HG03159 (cell line): ENCODE measurements at regions not wholly inside any gene's neighbourhood (a gene's known extent, or its start where the extent isn't known, plus 50 kb on each side); places are given as distances from the start of the nearest gene placed in this dataset.

ENCODE experiments used
- ATAC-seq: cut with Tn5 transposase; IDR thresholded peaks from one replicate; pipeline ENCODE4 v1.9.1; 2021; ENCODE audit warnings: mild to moderate bottlenecking, moderate library complexity; ENCODE audit not compliant: unreplicated experiment

GRCh38 chr18:52002600-52002999 is 337.4 kb upstream of the DCC start:
- no peak for ATAC-seq

- no peak for ATAC-seq
Observed at GRCh38 chr18:52007105-52007504, 332.9 kb upstream of the DCC start.

- ATAC-seq: no peak
Observed at GRCh38 chr18:52008330-52008729, 331.7 kb upstream of the DCC start.

GRCh38 chr18:52008736-52009135 is 331.3 kb upstream of the DCC start:
- no peak for ATAC-seq

- no peak for ATAC-seq
Observed at GRCh38 chr18:52009958-52010357, 330.0 kb upstream of the DCC start.

GRCh38 chr18:52045946-52046675 is 293.9 kb upstream of the DCC start:
- ATAC-seq: no peak

- ATAC-seq: no peak
Observed at GRCh38 chr18:52046842-52047241, 293.2 kb upstream of the DCC start.

- ATAC-seq: no peak
Observed at GRCh38 chr18:52054324-52054723, 285.7 kb upstream of the DCC start.

GRCh38 chr18:52060607-52061304 is 279.2 kb upstream of the DCC start:
- no peak for ATAC-seq

- no peak for ATAC-seq
Observed at GRCh38 chr18:52063923-52064322, 276.1 kb upstream of the DCC start.

- ATAC-seq: no peak
Observed at GRCh38 chr18:52069201-52069600, 270.8 kb upstream of the DCC start.

GRCh38 chr18:52070291-52070756 is 269.7 kb upstream of the DCC start:
- no peak for ATAC-seq

GRCh38 chr18:52077251-52077983 is 262.6 kb upstream of the DCC start:
- ATAC-seq: no peak

- no peak for ATAC-seq
Observed at GRCh38 chr18:52082246-52082645, 257.8 kb upstream of the DCC start.

GRCh38 chr18:52087140-52087539 is 252.9 kb upstream of the DCC start:
- no peak for ATAC-seq

- ATAC-seq: no peak
Observed at GRCh38 chr18:52090005-52090404, 250.0 kb upstream of the DCC start.

- ATAC-seq: no peak
Observed at GRCh38 chr18:52093171-52093570, 246.8 kb upstream of the DCC start.

- no peak for ATAC-seq
Observed at GRCh38 chr18:52118684-52119083, 221.3 kb upstream of the DCC start.

- ATAC-seq: no peak
Observed at GRCh38 chr18:52130624-52131301, 209.2 kb upstream of the DCC start.

GRCh38 chr18:52131845-52132244 is 208.2 kb upstream of the DCC start:
- no peak for ATAC-seq

- ATAC-seq: no peak
Observed at GRCh38 chr18:52136532-52136931, 203.5 kb upstream of the DCC start.
